GM18861 (cell line): ENCODE measurements at regions not wholly inside any gene's neighbourhood (a gene's known extent, or its start where the extent isn't known, plus 50 kb on each side); places are given as distances from the start of the nearest gene placed in this dataset.

Source experiments
- ATAC-seq: cut with Tn5 transposase; IDR thresholded peaks from one replicate; pipeline ENCODE4 v1.9.1; 2021; ENCODE audit not compliant: unreplicated experiment

GRCh38 chr14:89613260-89614008 is 196.4 kb upstream of the FOXN3 start:
- no peak for ATAC-seq

DNA sequence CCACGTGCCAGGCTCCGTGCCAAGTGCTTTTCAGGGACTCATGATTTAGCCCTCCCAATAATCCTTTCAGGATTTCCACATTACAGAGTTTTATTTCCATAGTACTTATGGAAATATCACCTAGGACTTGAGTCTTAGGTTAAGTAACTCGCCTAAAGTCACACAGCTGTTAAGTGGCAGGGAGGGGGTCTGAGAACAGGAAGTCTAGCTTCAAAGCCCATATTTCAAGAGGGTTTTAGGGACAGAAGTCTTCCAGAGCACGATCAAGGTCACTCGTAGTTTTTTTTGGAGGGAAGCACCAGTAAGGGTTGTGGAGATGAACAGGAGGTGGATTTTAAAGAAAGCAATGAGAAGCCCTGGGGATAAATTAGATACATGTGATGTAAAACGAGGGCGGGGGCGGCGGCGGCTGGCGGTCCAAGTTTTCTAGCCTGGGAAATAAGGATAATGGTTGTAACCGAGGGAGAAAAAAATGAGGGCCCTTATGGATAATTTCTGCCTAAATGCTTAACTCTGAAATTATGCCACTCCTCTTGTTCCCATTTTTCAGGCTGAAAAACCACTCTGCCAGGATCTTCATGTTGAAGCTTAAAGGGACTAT is 192.6 kb upstream of the FOXN3 start:
- no peak for ATAC-seq

- ATAC-seq, result no peak
These were observed 190.4 kb upstream of the FOXN3 start for GRCh38 chr14:89607453-89607852.

DNA sequence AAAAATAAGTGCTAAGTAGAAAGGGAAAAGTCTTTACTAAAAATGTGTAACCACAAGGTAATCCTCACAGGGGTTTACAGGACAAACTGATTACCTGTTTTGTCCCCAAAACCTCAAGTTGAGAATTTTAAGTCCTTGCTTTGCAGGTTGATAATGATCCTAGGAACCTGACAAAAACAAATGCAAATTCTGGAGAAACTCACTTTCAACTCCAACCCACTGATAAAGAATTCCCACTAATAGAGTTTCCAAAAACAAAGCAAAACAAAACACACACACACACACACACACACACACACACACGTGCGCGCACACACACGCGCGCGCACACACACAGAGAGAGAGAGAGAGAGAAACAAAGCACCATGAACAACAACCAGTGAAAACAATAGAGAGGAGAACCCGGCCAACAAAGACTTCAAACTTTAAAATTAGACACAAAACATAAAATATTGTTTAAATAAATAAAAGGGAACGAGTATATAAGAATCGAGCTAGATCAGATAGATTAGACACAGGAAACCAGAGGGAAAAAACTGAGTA is 187.0 kb upstream of the FOXN3 start:
- no peak for ATAC-seq

DNA sequence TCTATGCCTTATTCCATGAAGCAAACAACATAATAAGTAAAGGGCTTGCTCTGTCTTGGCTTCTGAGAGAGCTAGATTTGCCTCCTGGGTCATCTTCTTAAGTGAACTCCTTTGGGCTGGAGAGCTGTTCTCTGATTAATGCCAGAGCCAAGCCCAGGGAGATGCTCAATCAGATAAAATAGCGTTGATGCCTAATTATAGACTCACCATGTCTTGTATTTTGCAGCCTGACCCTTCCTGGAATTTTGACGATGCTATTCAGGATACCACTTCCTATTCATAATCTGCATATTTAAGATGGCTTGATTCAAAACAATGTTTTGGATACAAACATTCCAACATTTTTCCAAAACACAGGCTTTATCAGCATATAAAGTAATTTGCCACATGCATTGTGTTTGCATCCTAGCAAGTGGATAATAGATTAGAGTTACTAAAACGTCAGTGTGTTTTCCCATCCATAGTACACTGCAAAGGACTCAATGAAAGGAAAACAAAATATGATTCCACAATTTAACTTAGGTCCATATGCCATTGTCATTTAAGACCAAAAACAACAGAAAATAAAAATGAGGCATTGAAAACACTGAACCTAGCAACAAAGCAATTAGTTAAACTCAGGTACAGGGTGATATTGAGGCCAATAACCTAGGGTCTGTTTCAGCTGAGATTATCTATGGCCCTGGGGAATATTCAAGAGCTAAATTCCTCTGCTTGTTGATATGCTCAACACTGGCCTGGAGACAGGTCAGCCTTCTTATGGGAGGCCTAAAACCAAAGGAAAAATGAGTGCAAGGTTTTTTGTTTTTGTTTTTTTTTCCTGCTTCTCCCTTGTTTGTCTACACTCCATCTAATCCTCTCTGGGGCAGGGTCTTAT is 184.2 kb upstream of the FOXN3 start:
- ATAC-seq, result no peak

- no peak for ATAC-seq
These were observed 183.0 kb upstream of the FOXN3 start for GRCh38 chr14:89600029-89600428.

DNA sequence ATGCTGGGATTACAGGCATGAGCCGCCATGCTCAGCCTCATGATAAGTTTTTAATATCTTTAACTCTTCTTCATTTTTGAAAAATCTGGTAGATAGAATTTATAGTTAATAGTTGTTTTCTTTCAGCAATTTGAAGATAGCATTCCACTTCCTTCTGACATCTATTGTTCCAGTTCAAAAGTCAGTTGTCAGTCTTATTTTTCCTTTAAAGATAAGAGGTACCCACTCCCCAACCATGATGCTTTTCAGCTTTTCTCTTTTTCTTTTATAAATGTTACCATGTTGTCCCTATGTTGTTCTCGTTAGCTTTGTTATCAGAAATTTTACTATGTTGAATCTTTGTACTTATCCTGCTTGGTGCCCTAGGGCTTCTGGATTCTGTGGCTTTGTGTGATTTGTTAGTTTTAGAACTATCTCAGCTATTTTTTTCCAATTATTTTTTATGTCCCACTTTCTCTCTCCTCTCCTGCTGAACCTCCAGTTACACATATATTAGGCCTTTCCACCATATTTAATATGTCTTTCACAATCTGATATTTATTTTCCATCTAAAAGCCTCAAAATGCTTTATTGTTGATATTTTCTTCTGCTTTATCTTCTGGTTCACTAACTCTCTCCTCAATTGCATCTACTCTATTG is 181.6 kb upstream of the FOXN3 start:
- no peak for ATAC-seq

GRCh38 chr14:89592961-89593360 is 175.9 kb upstream of the FOXN3 start:
- no peak for ATAC-seq

DNA sequence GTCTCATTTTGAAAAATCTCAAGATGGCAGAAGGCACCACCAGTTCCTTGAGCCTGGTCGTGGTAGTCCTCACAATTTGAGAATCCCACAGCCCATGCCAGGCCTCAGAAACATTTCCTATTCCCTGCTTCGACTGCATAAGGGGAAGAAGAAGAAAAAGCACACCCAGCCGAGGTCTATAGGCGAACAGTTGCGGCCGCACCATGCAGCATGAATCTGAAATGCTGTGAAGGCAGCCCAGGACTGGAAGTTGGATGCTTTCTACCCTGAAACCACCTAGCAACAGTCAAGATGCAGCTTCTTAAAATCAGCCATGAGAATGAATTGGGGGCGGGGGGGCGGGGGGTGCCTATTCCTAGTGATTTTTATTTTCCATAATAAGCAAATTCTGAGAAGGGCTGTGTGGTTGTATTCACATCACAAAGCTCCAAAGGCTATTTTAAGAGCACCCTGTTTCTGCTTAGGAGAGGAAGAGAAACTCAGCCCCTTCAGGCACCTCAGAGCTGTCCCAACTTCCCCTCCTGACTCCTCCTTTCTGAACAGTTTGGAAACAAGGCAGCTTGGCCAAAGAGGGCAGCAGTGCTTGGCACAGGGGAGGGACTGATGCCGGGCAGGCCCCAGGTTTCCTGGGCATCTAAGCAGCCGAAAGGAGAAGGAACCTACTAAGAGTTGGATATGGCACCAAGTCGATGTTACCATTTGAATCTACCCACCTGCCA is 172.5 kb upstream of the FOXN3 start:
- no peak for ATAC-seq

DNA sequence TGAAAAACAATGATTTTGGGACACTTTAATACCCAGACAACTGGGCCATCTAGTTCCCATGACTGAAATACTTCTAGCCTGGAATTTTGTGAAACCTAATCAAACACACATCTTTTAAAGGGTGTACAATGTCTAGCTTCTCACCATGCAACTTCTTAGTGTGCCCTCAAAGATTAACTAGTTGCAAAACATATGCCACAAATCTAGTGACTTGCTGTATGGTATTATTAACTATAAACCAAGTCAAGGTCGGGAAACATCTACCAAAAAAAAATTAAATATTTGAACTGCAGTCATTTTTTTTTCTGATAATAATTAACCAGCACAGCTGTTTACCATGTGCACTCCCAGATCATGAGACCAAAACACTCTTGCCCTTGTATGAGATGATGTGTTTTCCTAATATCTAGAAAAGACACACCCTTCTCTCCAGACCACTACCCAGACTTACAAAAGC is 171.8 kb upstream of the FOXN3 start:
- no peak for ATAC-seq

- no peak for ATAC-seq
These were observed 171.0 kb upstream of the FOXN3 start for GRCh38 chr14:89588016-89588415.

- ATAC-seq, result no peak
These were observed 170.0 kb upstream of the FOXN3 start for GRCh38 chr14:89587136-89587420.

DNA sequence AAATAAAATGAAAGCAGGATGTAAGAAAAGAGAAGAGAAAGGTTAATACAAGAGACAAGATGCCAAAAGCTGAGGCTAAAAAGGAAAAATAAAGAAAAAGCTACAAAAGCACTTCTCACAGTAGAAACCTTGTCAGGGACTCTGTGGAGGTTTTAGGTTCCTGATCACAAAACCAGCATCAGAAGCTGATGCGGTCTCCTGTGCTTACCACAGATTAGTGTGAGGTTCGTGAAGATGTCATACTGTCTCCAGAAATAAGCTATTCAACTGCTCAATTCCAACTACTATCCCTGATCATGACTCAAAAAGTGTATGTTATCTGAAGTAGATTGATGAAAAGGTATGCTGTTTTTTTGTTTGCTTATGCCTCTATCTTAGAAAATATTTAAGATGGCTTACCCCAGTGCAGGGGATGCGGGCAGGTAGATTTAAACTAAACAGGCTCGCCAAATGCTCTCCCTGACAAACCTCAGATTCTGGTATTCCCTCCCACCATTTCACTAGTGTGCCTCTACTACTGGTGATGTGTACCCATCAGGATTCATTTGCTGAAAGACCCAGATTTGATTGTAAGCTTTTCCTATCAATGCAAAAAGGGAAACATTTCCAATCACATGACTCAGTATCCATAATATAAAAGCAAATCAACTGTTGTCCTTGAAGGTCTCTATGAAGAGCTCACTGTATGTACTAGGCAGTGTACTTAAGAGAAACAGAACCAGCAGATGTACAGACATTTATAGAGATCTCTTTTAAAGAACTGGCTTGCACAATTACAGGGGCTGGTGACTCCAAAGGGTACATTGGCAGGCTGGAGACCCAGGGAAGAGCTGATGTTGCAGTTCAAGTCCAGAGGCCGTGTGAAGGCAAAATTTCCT is 169.5 kb upstream of the FOXN3 start:
- no peak for ATAC-seq

- no peak for ATAC-seq
These were observed 161.1 kb upstream of the FOXN3 start for GRCh38 chr14:89578156-89578555.

DNA sequence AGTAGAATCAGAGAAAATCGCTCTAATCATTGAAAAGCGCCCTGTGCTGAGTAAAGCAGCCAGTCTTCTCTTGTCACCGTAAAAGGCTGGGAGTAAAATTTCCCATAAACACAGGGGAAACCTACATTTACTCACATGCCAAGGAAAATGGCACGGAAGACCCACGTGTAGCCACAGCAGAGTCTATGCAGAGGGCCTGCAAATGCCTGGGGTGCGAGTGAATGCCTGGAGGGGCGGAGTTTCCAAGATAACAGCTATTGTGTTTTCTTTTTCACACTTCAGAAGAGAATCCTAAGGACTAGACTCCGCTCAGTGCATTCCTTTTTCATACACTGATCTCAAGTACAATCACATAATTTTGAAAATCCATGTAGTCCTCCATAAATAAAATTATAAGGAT is 159.9 kb upstream of the FOXN3 start:
- ATAC-seq, result no peak

DNA sequence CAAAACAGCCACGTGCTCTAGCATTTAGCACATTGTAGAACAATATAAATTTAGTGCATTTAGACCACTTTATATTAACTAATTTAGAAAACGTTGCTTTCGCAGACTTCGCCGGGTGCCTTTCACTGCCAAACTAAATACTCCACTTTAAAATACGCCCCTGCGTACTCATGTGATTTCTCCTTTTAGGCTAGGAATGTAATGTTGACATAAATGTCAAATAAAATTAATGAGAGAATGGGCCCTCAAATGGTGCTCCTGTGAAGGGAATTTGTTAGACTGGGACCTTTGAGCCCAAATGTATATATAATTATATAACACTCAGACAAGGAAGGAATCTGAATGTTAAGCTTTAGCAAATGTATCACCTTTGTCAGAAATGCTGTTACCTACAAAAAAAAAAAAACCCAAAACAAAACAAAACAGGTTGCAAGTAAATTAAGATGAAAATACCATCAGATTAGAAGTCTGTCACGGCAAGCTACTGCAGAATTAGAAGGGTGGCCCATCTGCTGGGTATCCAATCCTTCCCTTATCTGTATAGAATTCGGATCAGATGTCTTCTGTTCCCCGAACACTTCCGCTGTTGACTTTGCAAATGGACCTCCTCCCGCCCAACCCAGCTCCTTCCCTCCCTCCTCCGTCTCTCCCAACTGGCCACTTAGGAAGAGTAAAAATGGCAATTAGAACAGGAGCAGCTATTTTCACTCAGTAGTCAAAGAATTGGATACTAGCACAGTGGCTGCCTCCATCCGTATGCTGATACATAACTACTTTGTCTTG is 159.3 kb upstream of the FOXN3 start:
- ATAC-seq, result no peak

DNA sequence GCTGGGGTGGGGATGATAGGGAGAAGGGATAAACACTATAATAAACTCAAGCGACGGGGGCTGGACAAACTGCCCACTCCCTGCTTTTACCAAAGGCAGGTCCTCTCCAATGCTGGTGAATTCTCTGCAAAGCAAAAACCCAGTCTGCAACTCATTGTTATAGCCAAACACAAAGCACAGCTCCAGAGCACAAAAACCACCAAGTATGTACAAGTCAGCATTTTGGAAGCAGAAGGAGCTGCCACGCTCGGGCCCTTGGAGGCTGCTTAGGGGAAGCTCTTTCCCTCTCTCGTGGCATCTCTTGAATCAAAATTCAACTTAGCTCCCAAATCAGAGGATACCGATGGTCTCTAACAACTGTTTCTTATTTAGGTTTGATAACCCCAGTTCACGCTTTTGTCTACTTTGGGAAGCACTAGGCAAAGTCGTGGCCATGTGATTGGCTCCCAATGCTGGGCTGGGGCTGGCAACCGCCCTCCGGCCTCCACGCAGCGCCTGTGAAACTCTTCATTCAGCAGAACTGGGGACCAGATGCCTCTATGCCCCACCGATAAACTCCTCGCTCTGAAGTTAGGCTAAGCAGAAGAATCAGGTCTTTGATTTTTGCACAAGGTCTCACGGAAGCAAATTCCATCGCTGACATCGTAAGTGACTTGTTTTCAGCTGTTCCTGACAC is 158.5 kb upstream of the FOXN3 start:
- no peak for ATAC-seq

- ATAC-seq, result no peak
These were observed 157.4 kb upstream of the FOXN3 start for GRCh38 chr14:89574420-89574819.

DNA sequence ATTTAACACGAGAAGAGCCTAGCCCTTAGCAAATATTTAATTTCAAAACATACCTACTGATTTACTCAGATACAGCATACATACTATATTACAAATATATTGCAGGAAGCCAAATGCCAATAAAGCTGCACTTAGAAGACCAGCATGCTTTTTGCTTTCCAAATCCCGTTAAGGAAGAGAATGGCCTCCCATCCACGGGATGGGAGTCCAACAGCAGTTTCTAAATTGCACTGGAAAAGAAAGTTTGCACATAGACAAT is 156.3 kb upstream of the FOXN3 start:
- no peak for ATAC-seq
